ENCODE measurements at regions not wholly inside any gene's neighbourhood (a gene's known extent, or its start where the extent isn't known, plus 50 kb on each side); places are given as distances from the start of the nearest gene placed in this dataset.

- Histone ChIP-seq H3K4me3 (ENCODE audit: low read length in 3 of 3) (no peak overlapping the region), H3K27me3 (ENCODE audit: control insufficient read depth, insufficient read depth, low read length) (no peaks in the 10 kb centered on the region), H3K36me3 (ENCODE audit: control insufficient read depth in 2 of 3, insufficient read depth in 3 of 3, low read length in 3 of 3) (no peaks in the 10 kb centered on the region), H3K9ac (ENCODE audit: low read length in 3 of 3) (no peak overlapping the region), H3K27ac (ENCODE audit: low read depth in 2 of 2, low read length in 2 of 2) (no peak overlapping the region), H3K4me1 (ENCODE audit: control insufficient read depth in 2 of 3, insufficient read depth in 2 of 3, low read depth in 1 of 3, low read length in 3 of 3) (no peaks in the 10 kb centered on the region), H3K9me3 (ENCODE audit: control insufficient read depth in 2 of 3, insufficient read depth in 1 of 3, low read length in 3 of 3) (no peaks in the 10 kb centered on the region)
- intact Hi-C loops (cut with DNase I) = no loop called here
- no peak for TF ChIP-seq CTCF (IDR thresholded peaks at IDR 0.05; ENCODE audit: borderline replicate concordance, extremely low read depth, insufficient read depth)
- FAIRE-seq (no peak), DNase-seq (peak in 1 of 5 donors; percentile 22)
Measured at GRCh38 chr5:2896371-2897275, 145.1 kb upstream of the IRX2 start.

GRCh38 chr5:2895876-2896275 lies 144.4 kb upstream of the IRX2 start:
- Histone ChIP-seq H3K27me3 (ENCODE audit: control insufficient read depth, insufficient read depth, low read length) (no peaks in the 10 kb centered on the region), H3K4me1 (ENCODE audit: control insufficient read depth in 2 of 3, insufficient read depth in 2 of 3, low read depth in 1 of 3, low read length in 3 of 3) (no peaks in the 10 kb centered on the region), H3K9me3 (ENCODE audit: control insufficient read depth in 2 of 3, insufficient read depth in 1 of 3, low read length in 3 of 3) (no peaks in the 10 kb centered on the region), H3K36me3 (ENCODE audit: control insufficient read depth in 2 of 3, insufficient read depth in 3 of 3, low read length in 3 of 3) (no peaks in the 10 kb centered on the region), H3K27ac (ENCODE audit: low read depth in 2 of 2, low read length in 2 of 2) (no peak overlapping the region), H3K4me3 (ENCODE audit: low read length in 3 of 3) (no peak overlapping the region), H3K9ac (ENCODE audit: low read length in 3 of 3) (no peak overlapping the region)
- no peak for FAIRE-seq
- no peak for DNase-seq
- TF ChIP-seq CTCF (IDR thresholded peaks at IDR 0.05; ENCODE audit: borderline replicate concordance, extremely low read depth, insufficient read depth) = no peak
- intact Hi-C loops (cut with DNase I) = no loop called here

- Histone ChIP-seq H3K9me3 (ENCODE audit: control insufficient read depth in 2 of 3, insufficient read depth in 1 of 3, low read length in 3 of 3) (no peaks in the 10 kb centered on the region), H3K27ac (ENCODE audit: low read depth in 2 of 2, low read length in 2 of 2) (no peak overlapping the region), H3K27me3 (ENCODE audit: control insufficient read depth, insufficient read depth, low read length) (no peaks in the 10 kb centered on the region), H3K4me1 (ENCODE audit: control insufficient read depth in 2 of 3, insufficient read depth in 2 of 3, low read depth in 1 of 3, low read length in 3 of 3) (no peaks in the 10 kb centered on the region), H3K4me3 (ENCODE audit: low read length in 3 of 3) (no peak overlapping the region), H3K36me3 (ENCODE audit: control insufficient read depth in 2 of 3, insufficient read depth in 3 of 3, low read length in 3 of 3) (no peaks in the 10 kb centered on the region), H3K9ac (ENCODE audit: low read length in 3 of 3) (no peak overlapping the region)
- FAIRE-seq (no peak), DNase-seq (no peak)
- intact Hi-C loops (cut with DNase I) = no loop called here
- TF ChIP-seq CTCF (IDR thresholded peaks at IDR 0.05; ENCODE audit: borderline replicate concordance, extremely low read depth, insufficient read depth) = no peak
Measured at GRCh38 chr5:2895196-2895595, 143.7 kb upstream of the IRX2 start.
